HS-27A (cell line): ENCODE measurements at regions not wholly inside any gene's neighbourhood (a gene's known extent, or its start where the extent isn't known, plus 50 kb on each side); places are given as distances from the start of the nearest gene placed in this dataset.
A peak's percentile ranks its signal among the peaks of the same experiment; 100 is the strongest.
"Not testable (repeated sequence)": the region's sequence is repeated elsewhere in the genome, so short reads cannot be mapped to it uniquely, and the experiment has no call there.

ENCODE experiments used
- DNase-seq: peaks from one replicate; pipeline ENCODE4 v3.0.0-alpha.2; 2012; ENCODE audit warnings: low read depth, missing footprints

DNA sequence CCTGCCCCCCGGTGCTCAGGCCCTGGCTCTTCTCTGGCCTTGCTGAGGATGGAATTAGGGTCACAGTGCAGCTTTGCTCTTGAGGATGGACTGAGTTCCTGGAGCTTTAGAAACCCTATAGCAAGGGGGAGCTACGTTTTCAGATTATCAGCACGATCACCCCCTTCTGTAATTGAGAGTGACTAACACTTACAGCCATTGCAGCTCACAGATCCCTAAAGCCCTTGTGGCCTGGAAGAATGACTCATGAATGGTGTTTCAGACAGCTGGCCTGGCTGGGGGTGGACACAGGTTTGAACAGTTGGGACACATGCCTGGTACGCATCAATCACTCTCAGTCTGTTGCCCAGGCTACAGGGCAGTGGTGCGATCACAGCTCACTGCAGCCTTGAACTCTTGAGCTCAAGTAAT is 79.7 kb upstream of the IGFBP5 start:
- peak; percentile 66 for DNase-seq

DNA sequence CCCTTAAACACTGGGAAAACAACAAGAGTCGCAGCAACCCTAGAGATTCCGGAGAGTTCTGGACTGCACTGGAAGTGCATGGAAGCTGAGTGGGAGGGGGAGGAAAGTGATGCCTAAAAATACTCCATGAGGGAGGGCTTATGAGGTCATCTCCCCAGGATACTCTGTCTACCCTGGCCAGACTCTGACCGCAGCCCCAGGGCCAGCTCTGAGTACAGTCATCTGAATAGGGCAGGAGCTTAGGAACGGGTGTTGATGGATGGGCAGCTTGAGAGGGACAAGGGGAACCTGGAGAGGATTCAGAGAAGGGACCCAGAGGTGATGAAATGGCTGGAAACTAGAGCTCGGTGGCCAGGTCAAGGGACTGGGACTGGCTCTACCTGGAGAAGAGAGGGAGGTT is 79.3 kb upstream of the IGFBP5 start:
- peak; percentile 46 for DNase-seq

DNA sequence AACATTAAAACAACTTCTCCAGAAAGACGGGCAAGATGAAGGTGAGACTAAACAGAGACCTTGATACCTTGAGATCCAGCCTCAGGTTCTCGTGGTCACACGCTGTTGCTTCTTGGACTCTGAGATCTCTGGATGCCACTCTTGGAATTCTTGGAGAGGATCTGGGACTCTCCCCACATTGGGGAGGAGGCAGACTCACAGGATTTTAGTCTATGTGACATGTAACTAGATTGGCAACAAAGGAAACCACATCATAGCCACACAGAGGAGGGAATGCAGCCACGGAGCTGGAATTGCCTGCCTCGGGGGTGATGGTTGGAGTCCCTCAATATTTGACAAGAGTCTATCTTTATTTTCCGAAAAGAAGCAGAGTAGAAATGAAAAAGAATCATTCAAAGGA is 78.8 kb upstream of the IGFBP5 start:
- DNase-seq, result no peak

DNA sequence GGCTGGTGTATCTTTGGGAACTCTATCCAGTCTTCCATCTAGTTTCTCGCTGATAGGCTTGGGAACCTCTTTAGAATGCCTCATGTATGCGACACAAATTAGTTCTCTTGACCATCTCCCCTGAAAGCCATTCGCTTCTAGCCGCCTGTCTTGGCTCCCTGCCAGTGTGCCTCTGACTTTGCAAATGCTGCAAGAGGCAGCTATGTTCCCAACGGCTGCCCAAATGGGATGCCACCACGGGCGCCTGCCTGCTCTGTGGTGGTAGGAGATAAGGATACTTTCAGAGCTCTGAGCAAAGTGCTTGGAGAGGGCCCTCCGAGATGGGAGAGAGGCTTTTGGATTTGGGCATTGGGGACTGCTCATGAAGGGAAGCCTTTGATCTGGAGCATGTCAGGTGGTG is 77.7 kb upstream of the IGFBP5 start:
- no peak for DNase-seq

DNA sequence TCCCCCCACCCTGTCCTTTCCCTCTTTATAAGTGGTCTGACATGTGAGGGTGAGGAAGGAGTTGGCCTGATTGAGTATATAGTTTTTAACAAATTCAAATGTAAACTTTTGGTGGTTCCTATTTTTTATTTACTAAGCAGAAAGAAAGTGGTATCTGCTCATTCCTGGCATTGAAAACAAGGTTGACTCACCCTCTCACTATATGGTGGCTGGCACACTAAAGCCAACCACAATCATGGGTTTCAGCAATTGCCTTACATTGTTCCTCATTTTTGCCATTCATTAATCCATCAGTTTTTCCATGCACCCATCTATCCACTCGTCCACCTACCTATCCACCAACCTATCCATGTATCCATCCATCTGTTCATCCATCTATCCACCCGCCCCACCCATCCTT is 75.4 kb upstream of the IGFBP5 start:
- no peak for DNase-seq

DNA sequence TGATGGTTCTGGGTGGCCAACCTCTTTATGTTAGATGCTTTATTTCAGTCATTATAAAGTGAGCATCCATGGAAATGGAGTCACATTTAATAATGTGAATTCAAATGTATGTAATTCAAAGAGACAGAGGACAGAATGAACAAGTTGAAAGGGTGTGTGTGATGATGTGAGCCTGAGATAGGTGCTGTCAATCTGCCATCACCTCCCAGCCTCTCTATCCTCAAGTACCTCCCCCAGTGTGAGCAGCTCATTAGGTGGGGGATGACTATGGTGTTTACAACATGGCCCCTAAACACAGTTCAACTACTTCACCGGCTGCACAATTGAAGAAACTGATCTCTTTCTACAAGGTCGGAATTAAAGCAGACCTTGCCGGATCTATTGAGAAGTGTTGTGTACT is 74.7 kb upstream of the IGFBP5 start:
- DNase-seq, result no peak

DNA sequence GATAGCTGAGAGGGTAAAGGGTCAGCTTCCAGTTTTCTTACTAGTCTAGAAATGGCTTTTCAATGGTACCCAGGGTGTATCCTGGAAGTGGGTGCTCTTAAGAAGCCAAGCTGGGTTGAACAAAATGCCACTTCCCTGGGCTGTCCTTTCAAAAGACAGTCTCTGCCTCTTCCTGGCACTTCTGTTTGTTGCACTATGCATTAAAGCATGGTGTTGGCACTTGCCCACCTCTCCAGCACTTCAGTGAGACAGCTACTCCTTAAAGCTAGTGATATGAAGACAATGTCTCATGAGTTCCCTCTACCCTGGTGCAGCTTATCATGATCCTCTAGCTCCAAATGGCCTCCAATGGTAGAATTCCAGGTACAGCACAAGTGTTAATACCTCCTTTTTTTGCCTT is 74.3 kb upstream of the IGFBP5 start:
- DNase-seq, result no peak

DNA sequence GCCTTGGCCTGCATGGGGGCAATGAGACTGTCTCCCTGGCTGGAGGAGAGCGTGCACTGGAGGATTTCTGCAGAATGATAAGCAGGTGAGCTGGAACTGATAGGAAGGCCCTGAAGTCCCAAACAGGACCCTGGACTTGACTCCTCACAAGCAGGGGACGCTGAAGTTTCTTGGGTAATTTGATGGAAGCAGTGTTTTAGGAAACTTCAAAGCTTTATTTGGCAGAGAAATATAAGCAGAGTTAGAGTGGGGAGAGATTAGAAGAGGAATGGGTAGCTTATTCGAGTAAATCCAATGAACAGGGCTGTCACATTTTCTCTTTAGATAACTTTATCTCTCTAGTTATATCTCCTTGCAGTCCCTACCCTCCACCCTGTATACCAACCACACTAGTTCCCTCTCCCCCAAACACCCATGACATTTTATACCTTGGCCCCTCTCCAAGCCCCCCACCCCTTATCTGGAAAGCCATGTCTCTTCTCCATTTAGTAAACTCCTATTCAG is 73.6 kb upstream of the IGFBP5 start:
- no peak for DNase-seq

DNA sequence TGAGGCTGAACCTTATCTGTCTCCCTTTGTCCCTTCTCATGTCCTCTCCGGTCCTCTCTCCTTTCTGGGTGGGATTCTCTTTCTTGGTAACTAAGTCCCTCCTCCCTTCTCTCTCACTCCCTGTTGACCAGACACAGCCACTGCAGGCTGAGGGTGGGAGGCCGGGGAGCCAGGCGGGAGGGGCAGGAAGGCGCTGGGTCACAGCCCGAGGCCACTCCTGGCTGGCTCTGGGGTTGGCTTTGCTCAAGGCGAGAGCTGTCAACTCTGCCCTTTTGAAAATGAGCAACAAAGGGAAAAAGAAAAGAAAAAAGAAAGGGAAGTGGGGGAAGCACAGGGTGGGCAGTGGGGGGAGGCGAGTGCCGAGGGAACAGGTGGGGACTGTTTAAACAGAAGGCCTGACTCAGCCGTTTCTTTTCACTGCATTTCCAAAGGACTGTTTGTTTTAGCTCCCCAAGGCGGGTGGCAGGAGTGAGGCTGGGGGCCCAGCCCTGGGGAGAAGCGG is 70.5 kb upstream of the IGFBP5 start:
- DNase-seq, result no peak

DNA sequence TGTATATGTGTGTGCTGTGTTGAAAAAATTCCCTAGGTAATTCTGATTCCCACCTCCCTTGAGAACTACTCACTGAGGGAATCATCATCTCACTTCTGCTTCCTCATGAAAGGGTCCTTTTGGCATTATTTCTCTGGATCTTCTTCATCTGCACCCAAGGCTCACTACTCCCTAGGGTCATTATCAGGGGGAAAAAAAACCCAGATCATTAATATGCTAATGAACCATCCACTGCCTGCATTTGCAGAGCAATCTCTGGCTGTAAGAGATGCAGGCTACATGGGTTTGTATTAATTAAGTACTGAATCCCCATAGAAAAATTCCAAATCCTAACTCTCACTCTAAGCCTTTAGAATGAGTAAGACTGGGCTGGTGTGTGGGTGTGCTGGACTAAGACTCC is 68.0 kb upstream of the IGFBP5 start:
- no peak for DNase-seq

DNA sequence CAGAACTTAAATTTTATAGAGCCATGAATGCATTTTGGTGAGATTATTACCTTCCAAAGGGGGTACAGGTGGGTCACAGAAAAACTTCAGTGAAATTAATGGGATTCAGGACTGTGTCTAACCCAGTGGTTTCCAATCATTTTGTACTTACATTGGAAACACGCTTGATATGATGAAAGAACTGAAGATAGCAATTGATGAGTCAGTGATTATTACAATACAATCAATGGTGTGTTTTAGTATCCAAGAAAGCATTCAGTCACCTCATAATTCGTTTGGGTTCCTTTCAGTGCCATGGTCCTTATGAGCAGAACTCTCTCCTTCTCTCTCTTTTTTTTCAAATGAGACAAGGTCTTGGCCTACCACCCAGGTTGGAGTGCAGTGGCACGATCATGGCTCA is 66.5 kb upstream of the IGFBP5 start:
- DNase-seq, result no peak

DNA sequence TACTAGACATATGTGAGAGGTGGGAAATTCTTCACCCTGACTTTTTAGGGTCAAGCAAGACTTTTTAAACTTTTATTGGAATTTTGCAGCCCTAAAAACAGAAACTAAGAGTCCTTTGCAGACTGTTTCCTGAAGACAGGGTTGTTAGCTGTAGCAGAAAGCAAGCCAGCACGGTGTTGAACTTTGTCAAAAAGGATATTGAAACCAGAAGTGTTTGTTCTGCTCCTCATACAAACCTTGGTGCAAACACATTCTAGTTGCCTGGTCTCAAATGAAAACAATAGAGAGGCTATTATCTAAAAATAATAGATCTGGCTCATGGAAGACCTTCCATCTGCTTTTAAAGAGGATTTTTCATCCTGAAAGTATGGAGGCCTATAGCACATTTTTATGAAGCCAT is 65.8 kb upstream of the IGFBP5 start:
- no peak for DNase-seq

DNA sequence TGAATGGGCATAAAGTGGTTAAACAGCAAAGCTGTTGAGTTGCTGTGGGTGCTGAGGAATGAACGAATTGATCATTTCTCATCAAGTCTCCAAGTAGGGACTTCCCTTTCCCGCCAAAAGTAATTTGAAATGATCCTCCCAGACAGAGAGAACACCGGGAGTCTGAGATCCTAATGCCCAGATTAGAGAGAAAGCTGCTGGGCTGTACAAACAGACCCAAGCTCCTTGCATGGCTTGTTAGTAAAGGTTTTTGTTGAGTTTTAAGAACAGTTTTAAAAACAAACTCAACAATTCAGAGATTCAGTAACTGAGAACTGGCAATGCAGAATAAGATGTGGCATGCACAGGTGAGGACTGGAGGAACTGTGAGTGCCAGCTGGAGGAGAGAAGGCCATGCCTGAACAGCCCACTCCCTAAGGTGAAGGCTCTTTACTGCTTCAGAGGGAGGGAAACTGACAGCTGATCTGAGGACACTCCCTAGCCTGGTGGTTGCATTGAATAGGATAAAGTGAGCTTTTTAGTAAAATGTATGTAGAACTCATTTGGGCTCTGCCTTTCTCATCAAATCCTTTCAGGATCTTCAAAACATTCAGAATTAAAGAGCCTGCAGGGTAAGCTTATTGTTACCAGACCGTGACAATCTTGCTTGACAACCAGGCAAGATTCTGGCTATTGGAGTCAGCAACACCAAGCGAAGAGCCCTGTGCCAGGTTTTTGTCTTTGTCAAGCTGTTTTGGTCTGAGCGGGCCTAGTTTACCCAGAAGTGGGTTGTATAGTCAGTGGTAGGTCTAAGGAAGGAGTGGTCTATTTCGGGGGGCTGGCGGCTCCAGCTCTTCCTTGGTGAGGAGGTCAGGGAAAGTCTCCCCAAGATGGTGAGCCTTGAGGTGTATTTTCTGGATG is 63.2 kb upstream of the IGFBP5 start:
- no peak for DNase-seq

DNA sequence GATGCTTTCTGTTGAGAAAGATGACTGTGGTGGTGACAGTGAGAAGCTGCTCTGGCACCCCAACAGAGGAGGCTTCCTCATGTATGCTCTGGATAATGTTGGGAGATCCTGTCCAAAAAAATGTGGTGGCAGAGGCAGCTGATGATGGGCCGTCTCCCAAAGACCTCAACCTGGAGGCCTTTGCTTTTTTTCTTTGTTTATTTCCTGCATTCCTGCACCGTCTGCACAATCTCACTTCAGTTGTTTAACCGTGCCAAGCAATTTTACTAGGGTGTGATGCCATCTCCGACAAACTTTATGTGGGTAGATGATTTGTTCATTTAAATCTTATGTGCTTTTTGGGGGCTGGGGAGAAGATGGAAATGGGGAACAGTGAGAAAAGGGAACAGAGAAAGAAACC is 62.2 kb upstream of the IGFBP5 start:
- DNase-seq, result no peak

DNA sequence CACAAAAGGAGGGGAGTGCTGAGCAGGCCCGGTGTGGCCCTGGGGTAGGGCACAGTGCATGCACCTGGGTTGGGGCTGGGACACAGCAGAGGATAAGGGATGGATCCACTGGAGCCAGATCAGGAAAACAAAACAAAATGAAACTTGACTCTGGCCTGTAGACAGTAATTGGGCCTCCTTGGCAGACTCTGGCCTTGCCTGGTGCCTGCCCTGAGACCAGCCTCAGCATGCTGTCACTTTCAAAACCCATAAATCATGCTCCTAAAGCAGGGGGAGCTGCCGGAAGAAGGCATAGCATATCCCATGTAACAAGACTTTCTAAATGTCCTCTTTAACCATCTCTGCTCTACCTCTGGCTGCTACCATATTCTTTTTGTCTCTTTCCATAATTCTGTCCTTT is 61.1 kb upstream of the IGFBP5 start:
- no peak for DNase-seq

DNA sequence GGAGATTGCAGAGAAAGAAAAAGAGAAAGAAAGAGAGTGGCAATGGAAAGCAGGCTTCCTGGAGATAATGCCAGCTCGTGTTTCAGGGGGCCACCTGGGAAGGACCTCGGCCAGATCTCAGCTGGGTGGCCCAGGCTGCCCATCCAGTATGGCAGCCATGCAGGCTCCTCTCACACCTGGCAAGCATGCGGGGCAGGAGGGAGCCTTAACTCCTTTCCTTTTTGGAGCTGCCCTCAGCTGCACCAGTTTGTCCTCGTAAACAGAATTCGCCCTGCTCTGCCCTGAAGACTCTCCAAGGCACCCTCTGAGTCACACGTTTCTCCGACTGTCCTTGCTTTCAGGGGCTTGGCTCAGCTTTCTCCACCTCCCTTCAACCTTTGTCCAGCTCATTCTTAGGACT is 59.5 kb upstream of the IGFBP5 start:
- no peak for DNase-seq

DNA sequence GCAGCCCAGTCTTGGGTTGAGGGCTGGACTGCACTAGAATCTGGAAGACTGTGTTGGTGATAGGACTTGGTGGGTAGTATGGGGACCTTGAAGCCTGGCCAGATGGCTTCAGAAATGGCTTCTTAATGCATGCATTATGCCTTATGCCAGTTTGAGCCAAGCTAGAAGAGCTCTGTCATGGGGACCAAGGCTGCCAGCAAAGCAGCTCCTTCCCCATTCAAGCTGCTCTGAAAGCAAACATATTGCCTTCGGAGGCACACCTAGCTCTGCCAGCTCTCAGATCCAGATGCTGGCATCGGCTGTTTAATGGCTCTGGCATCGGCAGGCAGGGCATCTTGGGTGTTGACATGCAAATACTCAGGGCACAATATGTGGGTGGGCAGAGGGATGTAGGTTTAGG is 59.0 kb upstream of the IGFBP5 start:
- DNase-seq, result no peak

DNA sequence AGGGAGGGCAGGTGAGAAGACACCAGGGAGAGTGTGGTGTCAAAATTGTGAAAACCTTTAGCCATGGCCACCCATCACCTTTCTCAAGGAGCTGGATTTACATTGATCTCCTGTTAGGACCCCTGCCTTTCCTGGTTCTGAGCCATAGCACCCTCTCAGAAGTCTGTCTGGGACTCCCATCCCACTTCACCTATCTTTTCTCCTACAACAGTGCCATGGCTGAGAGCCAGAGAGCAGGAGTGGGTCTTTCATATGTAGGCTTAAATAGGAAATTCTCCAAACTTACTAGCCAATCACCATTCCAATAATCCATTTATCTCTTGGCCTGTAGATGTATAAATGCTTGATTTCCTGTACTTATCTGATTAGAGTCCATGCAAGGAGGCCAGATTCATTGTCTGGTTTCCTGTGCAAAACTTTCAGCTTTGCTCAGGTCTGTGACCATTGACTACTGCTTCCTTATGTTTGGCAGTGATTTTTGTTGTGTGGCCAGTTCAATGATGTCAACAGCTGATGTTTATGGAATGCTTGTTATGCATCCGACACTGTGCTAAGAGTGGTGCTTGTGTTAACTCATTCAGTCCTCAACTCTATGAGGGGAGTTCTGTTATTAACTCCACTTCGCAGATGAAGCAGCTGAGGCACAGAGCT is 57.6 kb upstream of the IGFBP5 start:
- no peak for DNase-seq

DNA sequence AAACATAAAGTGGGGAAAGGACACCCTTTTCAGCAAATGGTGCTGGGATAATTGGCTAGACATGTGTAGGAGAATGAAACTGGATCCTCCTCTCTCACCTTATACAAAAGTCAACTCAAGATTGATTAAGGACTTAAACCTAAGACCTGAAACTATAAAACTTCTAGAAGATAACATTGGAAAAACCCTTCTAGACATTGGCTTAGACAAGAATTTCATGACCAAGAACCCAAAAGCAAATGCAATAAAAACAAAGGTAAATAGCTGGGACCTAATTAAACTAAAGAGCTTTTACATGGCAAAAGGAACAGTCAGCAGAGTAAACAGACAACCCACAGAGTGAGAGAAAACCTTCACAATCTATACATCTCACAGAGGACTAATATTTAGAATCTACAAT is 55.4 kb upstream of the IGFBP5 start:
- not testable (repeated sequence) for DNase-seq

DNA sequence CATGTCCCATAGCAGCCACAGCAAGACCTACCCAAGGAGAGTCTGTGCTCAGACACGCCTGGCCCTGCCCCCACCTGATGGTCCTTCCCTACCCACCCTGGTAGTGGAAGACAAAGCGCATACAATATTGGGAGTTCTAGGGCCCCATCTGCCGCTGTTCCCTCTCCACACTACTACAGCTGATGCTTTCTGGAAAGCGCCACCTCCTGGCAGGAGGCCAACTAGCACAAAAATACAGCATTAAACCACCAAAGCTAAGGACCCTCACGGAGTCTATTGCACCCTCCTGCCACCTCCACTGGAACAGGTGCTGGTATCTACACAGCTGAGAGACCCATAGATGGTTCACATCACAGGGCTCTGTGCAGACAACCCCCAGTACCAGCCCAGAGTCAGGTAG is 50.9 kb upstream of the IGFBP5 start:
- DNase-seq, result not testable (repeated sequence)

DNA sequence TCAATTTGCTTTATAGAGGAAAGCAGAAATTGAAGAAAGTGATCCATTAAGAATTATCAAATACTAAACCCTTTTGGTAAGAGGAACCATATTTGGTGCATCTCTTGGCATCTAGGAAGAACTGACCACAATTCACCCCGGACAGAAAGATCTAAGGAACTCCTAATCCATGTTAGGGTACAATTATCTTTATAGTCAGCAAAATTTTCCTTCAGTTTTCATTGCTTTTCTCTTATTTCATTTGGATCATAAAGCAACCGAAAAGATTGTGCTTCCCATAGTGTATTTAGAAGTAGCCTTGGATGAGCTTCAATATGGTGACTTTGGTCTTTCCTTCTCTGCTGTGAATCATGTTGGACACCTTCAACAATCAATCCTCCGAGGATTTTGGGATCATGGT is 50.1 kb upstream of the IGFBP5 start:
- DNase-seq, result no peak
